ENCODE measurements at regions not wholly inside any gene's neighbourhood (a gene's known extent, or its start where the extent isn't known, plus 50 kb on each side); places are given as distances from the start of the nearest gene placed in this dataset.

GRCh38 chr3:94311651-94312050 is 248.8 kb downstream of the NSUN3 start:
- Histone ChIP-seq H3K36me3 (ENCODE audit: control insufficient read depth in 1 of 2, insufficient read depth in 2 of 2, low read length in 2 of 2) (no peaks in the 10 kb centered on the region), H3K27ac (ENCODE audit: low read depth, low read length) (no peak overlapping the region), H4K20me1 (ENCODE audit: insufficient read depth) (no peaks in the 10 kb centered on the region), H3K79me2 (ENCODE audit: insufficient read depth, low read length) (no peaks in the 10 kb centered on the region), H3K4me3 (replicated peaks in 1 of 2; ENCODE audit: low read depth in 1 of 2, low read length in 2 of 2) (no peak overlapping the region), H2AFZ (ENCODE audit: low read depth, low read length, poor library complexity, severe bottlenecking) (no peak overlapping the region), H3K9me2 (ENCODE audit: insufficient read depth) (no peaks in the 10 kb centered on the region), H3K9me3 (ENCODE audit: control insufficient read depth in 1 of 2, insufficient read depth in 1 of 2, low read depth in 1 of 2, low read length in 2 of 2) (no peaks in the 10 kb centered on the region), H3K4me1 (ENCODE audit: control insufficient read depth in 1 of 2, insufficient read depth in 2 of 2, low read length in 2 of 2) (no peaks in the 10 kb centered on the region), H3K9ac (ENCODE audit: low read length) (no peak overlapping the region), H3K4me2 (ENCODE audit: low read length) (no peak overlapping the region), H3K27me3 (ENCODE audit: insufficient read depth, low read length) (no peaks in the 10 kb centered on the region)
- TF ChIP-seq CEBPB (IDR thresholded peaks at IDR 0.05; ENCODE audit: low read depth), result no peak
- TF ChIP-seq JUND (IDR thresholded peaks at IDR 0.05), result no peak
- no peak for TF ChIP-seq ZNF274 (IDR thresholded peaks at IDR 0.05; ENCODE audit: low read depth, low read length)
- no peak for TF ChIP-seq CBX3 (IDR thresholded peaks at IDR 0.05; ENCODE audit: low read depth)
- no peak for TF ChIP-seq EGR1 (IDR thresholded peaks at IDR 0.05; ENCODE audit: low read depth)
- no peak for TF ChIP-seq ELF1 (IDR thresholded peaks at IDR 0.05; ENCODE audit: borderline replicate concordance, low read depth)
- TF ChIP-seq, protein P1, sequence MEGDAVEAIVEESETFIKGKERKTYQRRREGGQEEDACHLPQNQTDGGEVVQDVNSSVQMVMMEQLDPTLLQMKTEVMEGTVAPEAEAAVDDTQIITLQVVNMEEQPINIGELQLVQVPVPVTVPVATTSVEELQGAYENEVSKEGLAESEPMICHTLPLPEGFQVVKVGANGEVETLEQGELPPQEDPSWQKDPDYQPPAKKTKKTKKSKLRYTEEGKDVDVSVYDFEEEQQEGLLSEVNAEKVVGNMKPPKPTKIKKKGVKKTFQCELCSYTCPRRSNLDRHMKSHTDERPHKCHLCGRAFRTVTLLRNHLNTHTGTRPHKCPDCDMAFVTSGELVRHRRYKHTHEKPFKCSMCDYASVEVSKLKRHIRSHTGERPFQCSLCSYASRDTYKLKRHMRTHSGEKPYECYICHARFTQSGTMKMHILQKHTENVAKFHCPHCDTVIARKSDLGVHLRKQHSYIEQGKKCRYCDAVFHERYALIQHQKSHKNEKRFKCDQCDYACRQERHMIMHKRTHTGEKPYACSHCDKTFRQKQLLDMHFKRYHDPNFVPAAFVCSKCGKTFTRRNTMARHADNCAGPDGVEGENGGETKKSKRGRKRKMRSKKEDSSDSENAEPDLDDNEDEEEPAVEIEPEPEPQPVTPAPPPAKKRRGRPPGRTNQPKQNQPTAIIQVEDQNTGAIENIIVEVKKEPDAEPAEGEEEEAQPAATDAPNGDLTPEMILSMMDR (IDR thresholded peaks at IDR 0.05 in 2 of 3, conservative IDR thresholded peaks at IDR 0.05 in 1 of 3; ENCODE audit: borderline replicate concordance in 1 of 3, insufficient read depth in 1 of 3, low read depth in 2 of 3, low read length in 2 of 3), result no peak
- TF ChIP-seq EZH2 (IDR thresholded peaks at IDR 0.05), result no peak
- TF ChIP-seq SP1 (IDR thresholded peaks at IDR 0.05; ENCODE audit: low read depth), result no peak
- TF ChIP-seq FOSL1 (IDR thresholded peaks at IDR 0.05; ENCODE audit: low read depth), result no peak
- no peak for TF ChIP-seq POLR2AphosphoS5 (IDR thresholded peaks at IDR 0.05; ENCODE audit: low read depth, low read length)
- TF ChIP-seq EZH2phosphoT487 (IDR thresholded peaks at IDR 0.05; ENCODE audit: borderline replicate concordance), result no peak
- TF ChIP-seq, protein P2, sequence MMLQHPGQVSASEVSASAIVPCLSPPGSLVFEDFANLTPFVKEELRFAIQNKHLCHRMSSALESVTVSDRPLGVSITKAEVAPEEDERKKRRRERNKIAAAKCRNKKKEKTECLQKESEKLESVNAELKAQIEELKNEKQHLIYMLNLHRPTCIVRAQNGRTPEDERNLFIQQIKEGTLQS (IDR thresholded peaks at IDR 0.05), result no peak
- no peak for TF ChIP-seq POLR2A (IDR thresholded peaks at IDR 0.05; ENCODE audit: borderline replicate concordance, extremely low read depth, insufficient read depth, insufficient read length)
- TF ChIP-seq REST (IDR thresholded peaks at IDR 0.05; ENCODE audit: low read depth), result no peak
- TF ChIP-seq ZBTB33 (IDR thresholded peaks at IDR 0.05; ENCODE audit: extremely low read depth, insufficient replicate concordance, low read length), result no peak
- no peak for TF ChIP-seq RAD21 (IDR thresholded peaks at IDR 0.05; ENCODE audit: low read depth)
- TF ChIP-seq TCF7L2 (IDR thresholded peaks at IDR 0.05; ENCODE audit: borderline replicate concordance, extremely low read depth, insufficient read depth, insufficient read length), result no peak
- no peak for TF ChIP-seq ZFX (IDR thresholded peaks at IDR 0.05)
- TF ChIP-seq SRF (IDR thresholded peaks at IDR 0.05; ENCODE audit: low read depth), result no peak
- POLR2A ChIA-PET, result no interaction called here
- intact Hi-C loops (cut with micrococcal nuclease), result no loop called here
- DNase-seq (ENCODE audit: low read depth, low spot score) (no peak), ATAC-seq (no peak)
- RAD21 ChIA-PET (ENCODE audit: low non-redundant PET in 1 of 2, low total read pairs in 2 of 2, uncharacterized antibody in 2 of 2, unreplicated experiment in 2 of 2), result no interaction called here
- CTCF ChIA-PET, result no interaction called here
- BruUV-seq (replicated peaks), result no TSS peak
